Endothelial cell (in vitro differentiated cells): ENCODE measurements at regions not wholly inside any gene's neighbourhood (a gene's known extent, or its start where the extent isn't known, plus 50 kb on each side); places are given as distances from the start of the nearest gene placed in this dataset.

ENCODE experiments used
- DNase-seq: peaks from one replicate; pipeline ENCODE4 v3.0.0; 2021; ENCODE audit warnings: low spot score
- H3K27ac Mint-ChIP-seq: one replicate; pipeline ENCODE4 v1.8.0; 2021; ENCODE audit warnings: mixed read lengths, inconsistent platforms; ENCODE audit not compliant: unreplicated experiment
- H3K27me3 Mint-ChIP-seq: one replicate; pipeline ENCODE4 v1.8.0; 2021; ENCODE audit warnings: mild to moderate bottlenecking, moderate library complexity, mixed read lengths, inconsistent platforms; ENCODE audit not compliant: unreplicated experiment
- H3K36me3 Mint-ChIP-seq: one replicate; pipeline ENCODE4 v1.8.0; 2021; ENCODE audit warnings: mild to moderate bottlenecking, low read depth, mixed read lengths, inconsistent platforms; ENCODE audit not compliant: unreplicated experiment
- H3K4me1 Mint-ChIP-seq: one replicate; pipeline ENCODE4 v1.8.0; 2021; ENCODE audit warnings: mild to moderate bottlenecking, mixed read lengths, inconsistent platforms; ENCODE audit not compliant: unreplicated experiment
- H3K4me3 Mint-ChIP-seq: one replicate; pipeline ENCODE4 v1.8.0; 2021; ENCODE audit warnings: mild to moderate bottlenecking, mixed read lengths, inconsistent platforms; ENCODE audit not compliant: unreplicated experiment
- H3K9me3 Mint-ChIP-seq: one replicate; pipeline ENCODE4 v1.8.0; 2021; ENCODE audit warnings: mixed read lengths, inconsistent platforms; ENCODE audit not compliant: unreplicated experiment
- CTCF ChIP-seq: fragments of 200-600 bp; sonication (generic); IDR thresholded peaks from one replicate; pipeline ENCODE4 v1.5.0; 2021; ENCODE audit warnings: antibody characterized with exemption; ENCODE audit not compliant: unreplicated experiment

- Mint-ChIP-seq H3K27me3 (no peaks in the 10 kb centered on the region), H3K27ac (no peak overlapping the region), H3K9me3 (no peaks in the 10 kb centered on the region), H3K4me3 (no peak overlapping the region), H3K36me3 (no peaks in the 10 kb centered on the region), H3K4me1 (peaks cover 13% of the 10 kb centered on the region)
- no peak for TF ChIP-seq CTCF
- no peak for DNase-seq
Observed at GRCh38 chr12:77642246-77642645, 188.4 kb upstream of the NAV3 start.

- H3K27ac Mint-ChIP-seq: no peak overlapping the region
- TF ChIP-seq CTCF: no peak
- DNase-seq: no peak
- no peak overlapping the region for H3K4me3 Mint-ChIP-seq
- no peaks in the 10 kb centered on the region for H3K27me3 Mint-ChIP-seq
- H3K9me3 Mint-ChIP-seq: no peaks in the 10 kb centered on the region
- H3K36me3 Mint-ChIP-seq: no peaks in the 10 kb centered on the region
- H3K4me1 Mint-ChIP-seq: peaks cover 7% of the 10 kb centered on the region
Observed at GRCh38 chr12:77640356-77640755, 190.3 kb upstream of the NAV3 start.

- TF ChIP-seq CTCF: no peak
- no peak for DNase-seq
- Mint-ChIP-seq H3K9me3 (no peaks in the 10 kb centered on the region), H3K4me3 (no peak overlapping the region), H3K36me3 (no peaks in the 10 kb centered on the region), H3K27me3 (no peaks in the 10 kb centered on the region), H3K27ac (no peak overlapping the region), H3K4me1 (no peaks in the 10 kb centered on the region)
Observed at GRCh38 chr12:77630790-77631445, 199.8 kb upstream of the NAV3 start.

- no peak for TF ChIP-seq CTCF
- no peaks in the 10 kb centered on the region for H3K9me3 Mint-ChIP-seq
- H3K36me3 Mint-ChIP-seq: no peaks in the 10 kb centered on the region
- no peak overlapping the region for H3K4me3 Mint-ChIP-seq
- H3K27me3 Mint-ChIP-seq: no peaks in the 10 kb centered on the region
- no peak for DNase-seq
- H3K4me1 Mint-ChIP-seq: no peaks in the 10 kb centered on the region
- H3K27ac Mint-ChIP-seq: no peak overlapping the region
Observed at GRCh38 chr12:77630344-77630743, 200.3 kb upstream of the NAV3 start.

- Mint-ChIP-seq H3K27me3 (no peaks in the 10 kb centered on the region), H3K9me3 (no peaks in the 10 kb centered on the region), H3K4me1 (peaks cover 4% of the 10 kb centered on the region), H3K4me3 (no peak overlapping the region), H3K27ac (no peak overlapping the region), H3K36me3 (no peaks in the 10 kb centered on the region)
- TF ChIP-seq CTCF: no peak
- no peak for DNase-seq
Observed at GRCh38 chr12:77629141-77629540, 201.6 kb upstream of the NAV3 start.
